ENCODE measurements at regions not wholly inside any gene's neighbourhood (a gene's known extent, or its start where the extent isn't known, plus 50 kb on each side); places are given as distances from the start of the nearest gene placed in this dataset.

- no peak for DNase-seq
Measured at GRCh38 chr1:230010603-230011332, 56.3 kb upstream of the GALNT2 start.

DNA sequence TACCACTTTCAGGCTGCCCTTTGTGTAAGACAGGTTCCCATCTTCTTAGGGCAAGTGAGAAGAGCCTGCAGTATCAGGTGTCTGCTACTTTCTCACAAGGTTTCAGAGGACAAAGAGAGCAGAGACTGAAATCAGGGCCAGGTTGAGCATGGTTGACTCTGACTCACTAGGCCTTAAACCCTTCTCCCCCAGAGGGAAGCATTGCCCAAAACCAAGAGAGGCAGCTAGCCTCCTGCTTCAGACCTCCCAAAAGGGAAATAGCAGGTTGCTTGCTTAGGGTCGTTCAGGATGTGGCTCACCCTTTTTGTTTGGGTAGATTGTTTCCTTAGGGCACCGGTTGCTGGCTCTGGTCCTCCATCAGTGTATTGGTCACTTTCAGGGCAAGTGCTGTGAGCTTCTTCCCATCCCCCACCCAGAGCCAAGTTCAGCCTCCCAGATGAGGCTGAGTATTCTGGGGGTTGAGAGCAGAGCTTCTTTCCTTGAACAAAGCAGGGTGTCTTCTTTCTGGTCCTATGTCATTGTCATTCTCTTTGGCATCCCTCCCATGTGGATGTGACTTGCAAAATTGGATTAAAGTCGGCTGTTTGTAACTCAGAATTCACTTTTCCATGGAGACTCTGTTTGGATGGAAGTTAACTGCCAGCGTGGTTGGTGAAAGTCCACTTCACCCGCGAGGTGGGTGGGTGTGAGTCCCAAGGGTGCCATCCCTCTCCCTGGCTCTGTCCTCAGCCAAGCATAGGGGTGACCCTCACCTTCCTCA, 55.5 kb upstream of the GALNT2 start:
- peak; percentile 1 for DNase-seq

DNA sequence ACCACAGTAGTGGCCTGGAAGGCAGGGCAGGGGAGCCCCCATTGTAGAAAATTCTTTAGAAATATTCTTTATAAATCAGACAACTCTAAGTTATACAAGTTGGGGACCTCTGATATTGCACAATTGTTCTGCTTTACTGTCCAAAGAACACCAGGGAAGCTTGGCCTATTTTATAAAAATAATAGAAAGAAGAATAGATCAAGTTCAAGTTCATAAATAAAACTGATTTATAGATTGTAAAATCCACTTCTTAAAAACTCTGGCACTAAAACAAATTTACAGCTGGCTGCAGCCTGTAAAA, 55.0 kb upstream of the GALNT2 start:
- no peak for DNase-seq

GRCh38 chr1:230012741-230013140, 54.3 kb upstream of the GALNT2 start:
- no peak for DNase-seq

DNA sequence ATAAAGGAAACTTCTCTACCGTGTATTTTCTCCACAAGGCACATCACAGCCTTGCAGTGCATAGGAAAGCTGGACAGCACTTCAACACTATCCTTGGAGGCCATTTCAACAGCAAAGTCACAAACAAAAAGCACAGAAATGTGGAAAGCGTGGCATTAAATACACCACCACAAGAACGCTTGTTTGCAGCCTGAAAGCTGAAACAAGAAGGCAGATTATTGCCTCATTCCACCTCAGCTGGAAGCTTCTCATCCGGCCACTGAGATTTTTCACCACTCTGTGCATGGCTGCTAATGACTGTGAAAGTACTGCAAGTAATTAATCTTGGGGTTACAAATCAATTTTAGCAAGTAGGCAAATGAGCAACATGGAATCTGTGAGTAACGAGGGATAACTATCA, 50.9 kb upstream of the GALNT2 start:
- DNase-seq, result no peak

Data from EL (cell line).